ENCODE measurements at regions not wholly inside any gene's neighbourhood (a gene's known extent, or its start where the extent isn't known, plus 50 kb on each side); places are given as distances from the start of the nearest gene placed in this dataset.

- intact Hi-C loops (cut with micrococcal nuclease) (no loop called here), dilution Hi-C loops (cut with HindIII; ENCODE audit: low sequenced_read_pairs, unreplicated experiment) (no loop called here), in situ Hi-C loops (cut with MboI; ENCODE audit: low sequenced_read_pairs) (no loop called here)
- no peak overlapping the region for H4K5ac ChIP-seq (ENCODE audit: low read depth, low read length)
- H2AFZ ChIP-seq (replicated peaks; ENCODE audit: low read length, poor library complexity), result no peak overlapping the region
- ChIA-PET POLR2A (ENCODE audit: unreplicated experiment) (no interaction called here), CTCF (no interaction called here)
- H3K56ac ChIP-seq (ENCODE audit: extremely low read depth, insufficient read depth, low read length), result no peak overlapping the region
- no CpG with 5 or more reads among the region's 1 CpG for WGBS, 2 experiments (ENCODE audit: extremely low coverage in 2 of 2, insufficient read length in 1 of 2)
- no peak overlapping the region for H2AK9ac ChIP-seq (replicated peaks; ENCODE audit: low read depth, low read length, poor library complexity)
- no peak overlapping the region for H4K8ac ChIP-seq (ENCODE audit: low read depth in 2 of 2, low read length in 2 of 2)
- no peaks in the 10 kb centered on the region for H4K20me1 ChIP-seq (ENCODE audit: insufficient read depth, low read length)
- H3K18ac ChIP-seq (ENCODE audit: low read depth, low read length), result no peak overlapping the region
- no peak overlapping the region for H2BK120ac ChIP-seq (ENCODE audit: low read depth, low read length)
- H3K14ac ChIP-seq (replicated peaks; ENCODE audit: low read depth, low read length), result no peak overlapping the region
- no peak overlapping the region for H2BK15ac ChIP-seq (ENCODE audit: low read depth, low read length)
- no peaks in the 10 kb centered on the region; the same call in 1 of the 2 replicates for H3K27me3 ChIP-seq (ENCODE audit: control insufficient read depth, insufficient read depth, low read length)
- no peaks in the 10 kb centered on the region for H3K9me3 ChIP-seq (ENCODE audit: control insufficient read depth, insufficient read depth, low read length)
- H3K36me3 ChIP-seq (ENCODE audit: control insufficient read depth, insufficient read depth, low read length), result no peaks in the 10 kb centered on the region
- DNase-seq, result no peak
- no TSS peak for BruUV-seq (replicated peaks)
- no peak overlapping the region for H2AK5ac ChIP-seq (ENCODE audit: low read depth, low read length)
- H3K79me1 ChIP-seq (ENCODE audit: low read depth in 1 of 2, low read length in 2 of 2), result no peaks in the 10 kb centered on the region
- TF ChIP-seq MAFK (IDR thresholded peaks at IDR 0.05; ENCODE audit: low read depth, low read length) (no peak), CHD1 (IDR thresholded peaks at IDR 0.05; ENCODE audit: low read depth, low read length) (no peak), POLR2A (IDR thresholded peaks at IDR 0.05; ENCODE audit: low read depth, low read length) (no peak), CEBPB (IDR thresholded peaks at IDR 0.05; ENCODE audit: low read depth, low read length) (no peak), NFE2L2 (IDR thresholded peaks at IDR 0.05; ENCODE audit: low read depth, low read length) (no peak), MAZ (IDR thresholded peaks at IDR 0.05; ENCODE audit: borderline replicate concordance, low read depth, low read length) (no peak), USF2 (IDR thresholded peaks at IDR 0.05; ENCODE audit: low read depth, low read length) (no peak), SMC3 (IDR thresholded peaks at IDR 0.05; ENCODE audit: low read depth, low read length) (no peak), CTCF (conservative IDR thresholded peaks at IDR 0.05; ENCODE audit: low read depth, low read length) (no peak), RCOR1 (IDR thresholded peaks at IDR 0.05; ENCODE audit: insufficient replicate concordance, low read length) (no peak), BHLHE40 (IDR thresholded peaks at IDR 0.05; ENCODE audit: low read depth, low read length) (no peak), RFX5 (IDR thresholded peaks at IDR 0.05; ENCODE audit: low read depth, low read length) (no peak)
- no peak overlapping the region for H2BK20ac ChIP-seq (ENCODE audit: low read depth, low read length)
- no peak for ATAC-seq (ENCODE audit: low read depth)
- no peak overlapping the region for H3K23ac ChIP-seq (ENCODE audit: low read depth, low read length)
- H3K4me1 ChIP-seq (ENCODE audit: control insufficient read depth, insufficient read depth, low read length), result no peaks in the 10 kb centered on the region
- H3K4ac ChIP-seq (ENCODE audit: low read depth, low read length), result no peak overlapping the region
- H3K4me2 ChIP-seq (ENCODE audit: low read depth, low read length), result no peak overlapping the region
- no peaks in the 10 kb centered on the region for H3K9me1 ChIP-seq (ENCODE audit: insufficient read depth, low read length)
- no peak overlapping the region for H4K91ac ChIP-seq (ENCODE audit: insufficient read depth, low read depth, low read length)
- no peak overlapping the region for H3K4me3 ChIP-seq (ENCODE audit: insufficient read depth, low read depth, low read length)
- H3K9ac ChIP-seq (ENCODE audit: low read depth, low read length), result no peak overlapping the region
- no peak overlapping the region for H3K27ac ChIP-seq (ENCODE audit: insufficient read depth, low read length)
- H2BK5ac ChIP-seq (ENCODE audit: low read depth, low read length, poor library complexity, severe bottlenecking), result no peak overlapping the region
These were observed 119.3 kb downstream of the ASB9 start for GRCh38 chrX:15150586-15150985.

All from IMR-90 (cell line).